ENCODE measurements at regions not wholly inside any gene's neighbourhood (a gene's known extent, or its start where the extent isn't known, plus 50 kb on each side); places are given as distances from the start of the nearest gene placed in this dataset.
A peak's percentile ranks its signal among the peaks of the same experiment; 100 is the strongest.

DNA sequence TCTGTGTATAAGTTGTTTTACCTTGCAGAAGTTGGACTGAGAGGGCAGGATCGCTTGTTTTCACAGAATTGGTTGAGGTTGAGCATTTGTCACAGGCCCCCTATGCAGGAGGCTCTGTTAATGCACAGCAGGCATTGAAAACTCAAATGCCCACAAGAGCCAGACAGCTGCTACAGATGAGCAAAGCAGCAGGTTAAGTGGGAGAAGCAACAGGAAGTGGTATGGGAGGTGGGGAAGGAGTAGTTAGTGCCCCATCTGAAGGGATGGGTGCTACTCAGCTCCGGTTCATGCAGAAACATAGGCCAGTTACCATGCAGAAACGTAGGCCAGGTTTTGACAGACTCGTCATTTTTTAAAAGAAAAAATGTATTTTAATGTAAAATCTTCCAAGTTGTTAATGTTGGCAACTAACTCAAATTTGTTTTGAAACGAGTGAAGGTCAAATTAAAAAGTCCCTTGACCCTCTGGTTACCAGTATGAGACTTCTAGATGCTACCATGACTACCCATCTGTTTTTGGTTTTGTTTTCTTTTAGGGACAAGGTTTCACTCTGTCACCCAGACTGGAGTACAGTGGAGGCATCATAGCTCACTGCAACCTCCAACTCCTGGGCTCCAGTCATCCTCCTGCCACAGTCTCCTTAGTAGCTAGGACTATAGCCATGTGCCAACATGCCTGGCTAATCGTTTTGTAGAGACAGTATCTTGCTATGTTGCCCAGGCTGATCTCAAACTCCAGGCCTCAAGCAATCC is 84.7 kb upstream of the FRMD6 start:
- ChIA-PET POLR2A (no interaction called here), CTCF (interaction anchor here (0.6 to 1.0 kb wide), 3 partner anchors 8 to 286 kb away, joined by 3 to 4 read pairs (median 3); no protein-coding TSS in a partner anchor)
- H3K27me3 ChIP-seq (ENCODE audit: control insufficient read depth, insufficient read depth, low read length): no peaks in the 10 kb centered on the region
- H3K36me3 ChIP-seq (ENCODE audit: control insufficient read depth, insufficient read depth, low read length): no peaks in the 10 kb centered on the region
- no peak overlapping the region for H3K4me3 ChIP-seq (ENCODE audit: low read depth, low read length)
- DNase-seq (ENCODE audit: low read depth): no peak
- TF ChIP-seq, protein P1, sequence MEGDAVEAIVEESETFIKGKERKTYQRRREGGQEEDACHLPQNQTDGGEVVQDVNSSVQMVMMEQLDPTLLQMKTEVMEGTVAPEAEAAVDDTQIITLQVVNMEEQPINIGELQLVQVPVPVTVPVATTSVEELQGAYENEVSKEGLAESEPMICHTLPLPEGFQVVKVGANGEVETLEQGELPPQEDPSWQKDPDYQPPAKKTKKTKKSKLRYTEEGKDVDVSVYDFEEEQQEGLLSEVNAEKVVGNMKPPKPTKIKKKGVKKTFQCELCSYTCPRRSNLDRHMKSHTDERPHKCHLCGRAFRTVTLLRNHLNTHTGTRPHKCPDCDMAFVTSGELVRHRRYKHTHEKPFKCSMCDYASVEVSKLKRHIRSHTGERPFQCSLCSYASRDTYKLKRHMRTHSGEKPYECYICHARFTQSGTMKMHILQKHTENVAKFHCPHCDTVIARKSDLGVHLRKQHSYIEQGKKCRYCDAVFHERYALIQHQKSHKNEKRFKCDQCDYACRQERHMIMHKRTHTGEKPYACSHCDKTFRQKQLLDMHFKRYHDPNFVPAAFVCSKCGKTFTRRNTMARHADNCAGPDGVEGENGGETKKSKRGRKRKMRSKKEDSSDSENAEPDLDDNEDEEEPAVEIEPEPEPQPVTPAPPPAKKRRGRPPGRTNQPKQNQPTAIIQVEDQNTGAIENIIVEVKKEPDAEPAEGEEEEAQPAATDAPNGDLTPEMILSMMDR (IDR thresholded peaks at IDR 0.05; ENCODE audit: insufficient read depth, low read depth, low read length): no peak

DNA sequence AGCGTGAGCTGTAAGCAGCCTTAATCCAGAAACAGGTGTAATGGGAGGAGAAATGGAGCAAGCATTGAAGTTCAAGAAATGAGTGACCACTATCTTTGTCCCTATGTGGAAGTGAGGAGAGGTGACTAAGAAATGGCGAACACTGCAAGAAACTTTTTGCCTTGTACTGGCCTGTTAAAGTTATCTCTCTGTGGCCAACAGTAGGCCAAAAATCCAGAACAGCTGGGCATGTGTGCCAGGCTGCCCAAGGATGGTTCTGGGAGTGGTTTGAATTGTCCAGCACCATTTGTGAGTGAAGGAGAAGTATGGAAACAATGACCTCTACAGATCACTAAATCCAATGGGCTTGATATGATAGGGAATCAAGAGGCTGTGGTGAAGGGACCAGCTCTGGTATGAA is 83.3 kb upstream of the FRMD6 start:
- CTCF ChIA-PET: interaction anchor here (0.9 to 1.3 kb wide), 2 partner anchors 9 to 17 kb away, joined by 3 to 4 read pairs; no protein-coding TSS in a partner anchor

DNA sequence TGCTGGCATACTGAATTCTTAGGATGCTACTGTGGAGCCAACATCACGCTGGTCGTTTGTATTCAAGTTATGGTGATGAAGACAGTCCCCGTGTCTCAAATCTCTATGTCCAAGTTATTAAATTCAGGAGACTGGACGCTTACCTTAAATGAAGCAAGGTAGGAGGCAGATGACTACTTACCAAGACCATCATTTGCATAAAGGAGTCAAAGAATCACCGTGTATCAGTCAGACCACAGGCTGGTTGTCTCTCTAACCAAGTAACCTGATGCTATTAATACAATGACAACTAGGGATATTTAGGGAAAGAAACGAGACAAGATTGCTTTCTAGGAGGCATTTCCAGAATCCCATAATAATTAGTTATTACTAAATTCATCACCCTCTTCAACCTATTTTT is 78.1 kb upstream of the FRMD6 start:
- POLR2A ChIA-PET: no interaction called here

More for the DNA sequence above, 83.3 kb upstream of the FRMD6 start:
- Histone ChIP-seq H3K27me3 (ENCODE audit: control insufficient read depth, insufficient read depth, low read length) (no peaks in the 10 kb centered on the region), H3K4me3 (ENCODE audit: low read depth, low read length) (no peak overlapping the region), H3K36me3 (ENCODE audit: control insufficient read depth, insufficient read depth, low read length) (no peaks in the 10 kb centered on the region)
- POLR2A ChIA-PET: no interaction called here
- DNase-seq (ENCODE audit: low read depth): no peak
- TF ChIP-seq, protein P1 (IDR thresholded peaks at IDR 0.05; ENCODE audit: insufficient read depth, low read depth, low read length): no peak

DNA sequence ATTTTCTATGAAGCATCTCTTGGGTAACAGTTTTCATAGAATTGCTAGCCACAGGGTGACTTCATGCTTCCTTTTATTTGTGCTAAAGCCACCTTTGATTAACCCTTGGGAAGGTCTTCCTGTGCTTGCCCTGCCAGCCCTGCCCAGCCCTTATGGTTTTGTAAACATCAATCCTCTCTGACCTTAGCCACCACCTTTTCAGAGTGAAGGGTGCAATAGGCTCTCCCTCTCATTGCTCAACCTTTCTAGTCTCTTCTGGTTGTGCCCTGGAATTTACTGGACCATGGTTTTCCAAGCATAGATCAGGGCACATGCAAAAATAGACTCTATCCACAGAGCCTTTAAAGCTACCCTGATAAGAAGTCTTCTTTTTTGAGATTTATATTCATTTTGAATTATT is 77.7 kb upstream of the FRMD6 start:
- Histone ChIP-seq H3K27me3 (ENCODE audit: control insufficient read depth, insufficient read depth, low read length) (no peaks in the 10 kb centered on the region), H3K4me3 (ENCODE audit: low read depth, low read length) (no peak overlapping the region), H3K36me3 (ENCODE audit: control insufficient read depth, insufficient read depth, low read length) (no peaks in the 10 kb centered on the region)
- POLR2A ChIA-PET: no interaction called here
- TF ChIP-seq, protein P1 (IDR thresholded peaks at IDR 0.05; ENCODE audit: insufficient read depth, low read depth, low read length): no peak
- CTCF ChIA-PET: interaction anchor here (1.2 kb wide), 1 partner anchor 290 kb away, joined by 3 read pairs; no protein-coding TSS in a partner anchor
- DNase-seq (ENCODE audit: low read depth): no peak

More for the DNA sequence above, 78.1 kb upstream of the FRMD6 start:
- TF ChIP-seq, protein P1 (IDR thresholded peaks at IDR 0.05; ENCODE audit: insufficient read depth, low read depth, low read length): no peak
- no peaks in the 10 kb centered on the region for H3K36me3 ChIP-seq (ENCODE audit: control insufficient read depth, insufficient read depth, low read length)
- DNase-seq (ENCODE audit: low read depth): no peak
- CTCF ChIA-PET: no interaction called here
- no peak overlapping the region for H3K4me3 ChIP-seq (ENCODE audit: low read depth, low read length)
- no peaks in the 10 kb centered on the region for H3K27me3 ChIP-seq (ENCODE audit: control insufficient read depth, insufficient read depth, low read length)

DNA sequence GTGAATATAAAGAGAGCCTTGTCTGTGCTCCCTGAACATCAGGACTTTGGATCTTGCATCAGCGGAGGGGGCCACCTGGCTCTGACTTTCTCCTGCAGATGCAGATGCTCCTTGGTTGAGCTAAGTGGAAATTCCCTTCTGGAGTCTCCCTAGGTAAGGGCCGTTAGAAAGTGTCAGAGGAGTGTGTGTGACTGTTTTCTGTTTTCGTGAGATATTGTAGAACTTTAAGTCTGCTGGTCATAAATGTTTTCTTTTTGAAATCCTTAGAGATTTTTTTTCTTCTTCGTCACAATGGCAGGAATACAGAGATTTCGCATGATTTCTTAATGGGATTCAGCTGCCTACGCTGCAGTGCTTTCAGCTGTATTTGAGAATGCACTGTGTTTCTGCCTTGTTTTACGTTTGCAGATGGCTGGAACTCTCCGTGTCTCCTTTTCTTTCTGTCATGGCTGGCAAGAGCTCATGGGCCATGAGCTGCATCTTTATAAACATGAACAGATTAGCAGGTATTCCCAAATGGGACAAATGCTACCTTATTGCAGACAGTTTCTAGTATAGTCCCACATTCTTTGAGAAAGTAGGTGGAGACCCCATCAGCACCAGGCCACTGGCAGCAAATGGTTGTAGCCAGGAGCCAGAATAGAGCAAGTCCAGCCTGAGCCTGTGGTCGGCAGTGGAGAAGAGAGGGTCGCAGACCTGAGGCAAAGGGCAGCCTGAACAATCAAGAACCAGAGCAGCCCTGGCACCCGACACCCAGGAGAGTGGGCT is 76.2 kb upstream of the FRMD6 start:
- CTCF ChIA-PET: interaction anchor here (0.9 to 1.2 kb wide), 2 partner anchors 9 to 292 kb away, joined by 3 to 4 read pairs; no protein-coding TSS in a partner anchor
- POLR2A ChIA-PET: interaction anchor here (0.7 kb wide), 1 partner anchor 11 kb away, joined by 5 read pairs; no protein-coding TSS in a partner anchor
- no peak overlapping the region for H3K4me3 ChIP-seq (ENCODE audit: low read depth, low read length)
- TF ChIP-seq, protein P1 (IDR thresholded peaks at IDR 0.05; ENCODE audit: insufficient read depth, low read depth, low read length): no peak
- no peaks in the 10 kb centered on the region for H3K36me3 ChIP-seq (ENCODE audit: control insufficient read depth, insufficient read depth, low read length)
- peak; percentile 48 for DNase-seq (ENCODE audit: low read depth)
- H3K27me3 ChIP-seq (ENCODE audit: control insufficient read depth, insufficient read depth, low read length): no peaks in the 10 kb centered on the region

All from BJ (cell line).